Stimulated activated CD4-positive, alpha-beta T cell treated with anti-CD3 and anti-CD28 coated beads, Interleukin-2, amount 100 ng/mL, for 4 hours (primary cell): ENCODE measurements at regions not wholly inside any gene's neighbourhood (a gene's known extent, or its start where the extent isn't known, plus 50 kb on each side); places are given as distances from the start of the nearest gene placed in this dataset.

Experiments used
- DNase-seq: peaks from one replicate; pipeline ENCODE4 v3.0.0-alpha.2; 2020; ENCODE audit warnings: low read depth

DNA sequence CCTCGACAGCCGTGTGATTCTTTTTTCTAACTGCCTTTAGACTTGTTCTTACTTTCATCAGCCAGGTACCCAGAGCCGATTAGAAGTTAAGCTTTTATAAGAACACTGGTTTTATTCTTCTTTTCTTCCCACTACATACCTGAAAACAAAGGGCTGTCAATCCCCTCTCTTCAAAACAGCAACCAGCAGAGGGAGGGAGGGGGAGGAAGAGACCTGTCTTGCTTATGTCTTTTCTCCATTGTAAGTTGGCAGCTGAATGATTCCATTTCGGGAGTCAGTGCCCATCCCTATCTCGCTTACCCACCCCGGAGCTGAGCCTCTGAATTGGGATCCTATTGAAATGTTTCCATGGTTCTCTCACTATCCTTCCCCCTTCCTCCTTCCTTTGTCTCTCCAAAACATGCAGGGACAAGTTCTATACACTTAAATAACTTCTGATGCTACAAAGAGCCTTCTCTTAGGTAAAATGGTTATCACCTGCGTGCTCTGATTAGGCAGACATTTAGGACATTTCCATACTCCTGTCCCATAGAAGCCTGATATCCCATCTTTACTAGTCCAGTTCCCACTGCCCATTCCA lies 83.9 kb upstream of the WWC1 start:
- DNase-seq: no peak

- no peak for DNase-seq
Measured at GRCh38 chr5:168209244-168209995, 82.0 kb upstream of the WWC1 start.

- DNase-seq: no peak
Measured at GRCh38 chr5:168209997-168210396, 81.4 kb upstream of the WWC1 start.

- DNase-seq: no peak
Measured at GRCh38 chr5:168211245-168211644, 80.2 kb upstream of the WWC1 start.

DNA sequence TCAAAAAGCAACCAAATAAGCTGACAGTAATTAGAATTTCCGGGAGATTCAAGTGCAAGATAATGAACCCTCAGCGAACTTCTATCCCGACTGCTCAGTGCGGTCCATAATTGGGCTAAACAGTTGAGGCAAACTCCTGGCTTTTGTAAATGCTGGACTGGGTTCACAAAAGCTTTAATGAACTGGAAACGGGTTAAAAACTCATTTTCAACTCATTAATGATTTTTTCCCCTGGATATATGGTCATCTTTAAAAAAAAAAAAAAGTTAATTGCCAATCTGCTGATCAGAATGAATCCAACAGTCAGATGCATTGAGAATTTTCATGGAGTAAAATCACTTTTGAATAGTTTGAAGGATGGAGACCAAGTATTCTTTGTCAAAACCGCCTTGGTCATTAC lies 79.5 kb upstream of the WWC1 start:
- no peak for DNase-seq

DNA sequence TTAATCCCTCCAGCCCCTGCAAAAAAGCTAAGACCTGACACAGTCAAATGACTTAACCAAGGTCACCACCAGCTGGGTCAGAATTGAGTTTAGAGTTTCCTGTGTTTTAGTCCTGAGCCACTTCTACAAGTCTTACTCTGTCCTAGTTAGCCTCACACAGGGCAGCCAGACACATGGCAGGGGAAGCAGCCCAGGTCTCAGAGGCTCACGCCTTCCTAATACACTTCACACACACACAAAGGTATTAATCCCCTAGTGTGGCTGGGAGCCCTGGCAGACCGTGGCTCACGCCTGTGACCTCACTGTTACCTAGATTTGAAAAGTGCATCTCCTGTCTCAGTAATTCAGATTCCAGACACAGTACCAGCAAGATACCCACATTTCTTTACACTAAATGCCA lies 77.4 kb upstream of the WWC1 start:
- DNase-seq: no peak

- DNase-seq: no peak
Measured at GRCh38 chr5:168214886-168215285, 76.6 kb upstream of the WWC1 start.

DNA sequence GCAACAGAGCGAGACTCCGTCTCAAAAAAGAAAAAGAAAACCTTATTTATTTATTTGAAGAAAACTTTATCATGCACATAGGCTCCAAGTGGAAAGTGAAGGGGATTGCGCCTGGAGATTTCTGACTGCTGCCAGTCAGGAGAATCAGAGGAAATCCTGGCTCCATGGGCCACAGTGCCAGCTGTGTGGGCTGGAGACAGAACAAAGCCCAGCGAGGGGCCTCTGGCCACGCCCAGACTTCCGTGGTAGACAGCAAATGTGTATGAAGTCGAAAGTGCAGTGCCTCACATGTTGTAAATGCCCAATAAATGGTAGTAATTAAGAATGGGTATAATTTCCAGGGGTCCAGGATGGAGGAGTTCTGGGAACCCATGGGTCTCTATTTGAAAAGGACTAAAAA lies 75.8 kb upstream of the WWC1 start:
- DNase-seq: no peak

- DNase-seq: no peak
Measured at GRCh38 chr5:168216989-168217388, 74.5 kb upstream of the WWC1 start.

GRCh38 chr5:168217497-168217896 lies 73.9 kb upstream of the WWC1 start:
- no peak for DNase-seq

DNA sequence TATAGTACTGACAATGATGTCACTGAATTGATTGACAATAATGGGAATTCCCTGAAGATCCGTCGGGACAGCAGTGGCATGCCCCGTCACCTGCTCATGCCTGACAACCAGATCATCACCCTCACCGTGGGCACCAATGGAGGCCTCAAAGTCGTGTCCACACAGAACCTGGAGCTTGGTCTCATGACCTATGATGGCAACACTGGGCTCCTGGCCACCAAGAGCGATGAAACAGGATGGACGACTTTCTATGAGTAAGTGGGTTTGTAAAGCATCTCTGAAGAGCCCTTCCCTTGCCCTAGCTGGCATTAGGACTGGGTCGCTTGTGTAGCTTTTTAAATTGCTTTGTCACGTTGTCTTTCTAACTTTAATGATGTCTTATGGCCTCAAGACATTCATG lies 72.7 kb upstream of the WWC1 start:
- DNase-seq: no peak

DNA sequence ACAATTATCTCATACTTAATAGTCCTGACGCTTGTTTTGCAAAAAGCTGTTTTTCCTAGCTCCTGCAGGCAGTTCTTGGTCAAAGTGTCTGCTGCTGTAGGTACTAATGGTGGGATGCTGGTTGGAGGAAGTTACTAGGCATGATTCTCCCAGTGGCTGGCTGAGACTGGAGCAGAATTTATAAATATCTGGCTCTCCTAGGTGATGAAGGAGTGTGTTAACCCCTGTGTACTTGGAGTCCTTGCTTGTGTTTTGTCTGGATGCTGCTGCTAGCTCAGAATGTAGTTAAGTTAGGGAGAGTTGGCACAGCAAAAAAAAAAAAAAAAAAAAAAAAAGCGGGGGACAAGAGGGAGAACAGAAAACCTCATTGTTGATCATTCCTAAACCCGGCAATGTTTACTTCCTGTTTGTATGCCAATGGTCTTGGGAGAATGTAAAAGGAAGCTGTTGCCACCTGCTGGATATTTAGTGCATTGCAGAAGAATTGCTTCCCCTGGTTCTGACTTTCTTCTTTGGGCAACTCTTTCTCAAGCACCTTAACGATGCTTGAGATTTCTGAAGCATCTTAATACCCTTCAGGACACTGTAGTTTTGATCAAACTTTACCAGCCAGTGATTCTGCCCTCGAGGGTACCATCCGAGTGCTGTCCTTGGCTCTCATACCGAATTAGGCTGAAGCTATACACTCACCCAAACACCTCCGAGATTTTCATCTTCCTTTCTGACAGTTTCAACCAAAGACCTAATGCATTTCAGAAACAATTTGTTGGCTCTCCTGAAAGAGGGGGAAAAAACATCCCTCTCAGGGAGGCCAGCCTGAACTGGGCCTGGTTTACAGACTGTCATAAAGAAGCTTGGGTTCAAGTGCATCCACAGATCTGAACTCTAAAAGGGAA lies 71.7 kb upstream of the WWC1 start:
- no peak for DNase-seq

- DNase-seq: no peak
Measured at GRCh38 chr5:168224085-168224484, 67.4 kb upstream of the WWC1 start.

DNA sequence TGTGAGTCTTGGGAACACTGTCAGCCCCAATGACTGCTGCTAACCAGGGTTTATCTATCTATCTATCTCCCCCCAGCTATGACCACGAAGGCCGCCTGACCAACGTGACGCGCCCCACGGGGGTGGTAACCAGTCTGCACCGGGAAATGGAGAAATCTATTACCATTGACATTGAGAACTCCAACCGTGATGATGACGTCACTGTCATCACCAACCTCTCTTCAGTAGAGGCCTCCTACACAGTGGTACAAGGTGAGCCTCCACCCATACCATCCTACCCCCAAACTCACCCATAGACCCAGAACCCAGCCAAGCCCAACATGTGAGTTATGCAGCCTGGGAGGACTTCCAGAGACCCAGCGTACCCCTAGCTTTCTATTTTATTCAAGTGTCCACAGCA lies 65.4 kb upstream of the WWC1 start:
- DNase-seq: no peak

DNA sequence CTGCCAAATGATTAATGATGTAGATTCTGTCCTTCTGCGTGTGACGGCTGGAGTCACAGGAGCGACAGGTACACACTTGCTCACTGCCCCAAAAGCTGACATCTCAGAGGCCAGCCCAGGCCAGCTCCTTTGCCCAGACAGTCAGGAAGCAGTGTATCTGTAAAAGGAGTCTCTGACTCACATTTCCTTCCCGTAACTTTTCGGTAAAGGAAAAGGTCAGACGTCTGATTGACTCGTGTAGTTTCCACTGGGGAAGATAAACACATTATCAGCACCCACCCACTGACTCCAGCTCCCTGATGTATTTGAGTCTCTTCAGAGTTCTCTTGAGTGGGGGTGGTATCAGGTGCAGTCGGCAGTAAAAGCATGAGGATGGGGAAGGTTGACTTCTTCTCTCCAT lies 64.4 kb upstream of the WWC1 start:
- DNase-seq: no peak

- no peak for DNase-seq
Measured at GRCh38 chr5:168227973-168228615, 63.4 kb upstream of the WWC1 start.

- DNase-seq: no peak
Measured at GRCh38 chr5:168228668-168229067, 62.8 kb upstream of the WWC1 start.

DNA sequence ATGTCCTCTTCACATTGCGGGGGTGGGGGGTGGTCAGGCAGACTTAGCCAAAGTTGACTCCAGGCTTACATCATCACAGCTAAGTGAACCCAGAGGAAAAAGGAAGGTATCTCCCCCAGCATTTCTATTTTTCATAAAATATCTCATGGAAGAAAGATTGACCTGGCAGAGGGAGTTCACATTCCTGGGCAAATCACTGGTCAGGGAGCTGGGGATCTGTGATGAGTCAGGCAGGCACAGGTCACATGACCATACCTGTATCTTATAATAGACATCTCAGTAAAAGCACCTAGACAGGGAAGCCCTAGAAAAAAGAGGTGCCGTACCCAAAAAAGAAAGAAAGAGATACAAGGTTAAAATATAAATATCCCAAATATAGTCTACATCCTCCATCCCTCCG lies 57.3 kb upstream of the WWC1 start:
- no peak for DNase-seq

DNA sequence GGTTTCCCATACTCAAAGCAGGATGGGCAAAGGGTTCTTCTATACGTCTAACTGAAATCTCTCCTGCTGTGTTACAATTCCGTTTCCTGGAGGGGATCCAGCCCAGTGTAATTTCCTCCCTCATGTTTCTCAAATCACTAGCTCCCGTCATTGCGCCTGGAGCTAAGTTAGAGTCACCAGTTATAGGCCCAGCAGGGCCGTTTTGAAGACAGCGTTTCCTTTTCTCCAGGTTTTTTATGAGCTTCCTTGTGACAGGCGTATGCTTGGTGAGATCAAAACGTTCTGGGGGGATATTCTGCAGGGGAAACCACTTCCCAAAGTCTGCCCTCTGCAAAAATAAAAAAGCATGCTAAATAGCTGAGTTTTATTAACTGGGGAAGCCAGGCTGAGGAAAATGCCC lies 53.0 kb upstream of the WWC1 start:
- no peak for DNase-seq

DNA sequence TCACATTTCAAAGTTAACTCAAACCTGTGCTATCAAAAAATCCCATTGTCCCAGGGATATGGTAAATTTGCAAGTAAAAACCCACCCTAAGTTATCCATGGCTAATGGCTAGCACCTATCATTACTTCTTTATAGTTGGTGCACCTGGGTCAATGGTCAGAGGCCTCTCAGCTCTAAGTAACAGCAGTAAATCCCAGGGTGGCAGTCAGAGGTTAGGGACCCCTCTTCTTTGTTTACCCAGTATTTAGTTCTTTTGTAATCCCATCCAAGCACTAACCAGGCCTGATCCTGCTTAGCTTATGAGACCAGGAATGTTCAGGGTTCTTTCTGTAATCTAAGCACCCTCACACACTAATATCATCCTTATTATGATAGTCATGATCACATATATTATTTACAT lies 52.1 kb upstream of the WWC1 start:
- DNase-seq: no peak
